ENCODE measurements at regions not wholly inside any gene's neighbourhood (a gene's known extent, or its start where the extent isn't known, plus 50 kb on each side); places are given as distances from the start of the nearest gene placed in this dataset.
A peak's percentile ranks its signal among the peaks of the same experiment; 100 is the strongest.

DNA sequence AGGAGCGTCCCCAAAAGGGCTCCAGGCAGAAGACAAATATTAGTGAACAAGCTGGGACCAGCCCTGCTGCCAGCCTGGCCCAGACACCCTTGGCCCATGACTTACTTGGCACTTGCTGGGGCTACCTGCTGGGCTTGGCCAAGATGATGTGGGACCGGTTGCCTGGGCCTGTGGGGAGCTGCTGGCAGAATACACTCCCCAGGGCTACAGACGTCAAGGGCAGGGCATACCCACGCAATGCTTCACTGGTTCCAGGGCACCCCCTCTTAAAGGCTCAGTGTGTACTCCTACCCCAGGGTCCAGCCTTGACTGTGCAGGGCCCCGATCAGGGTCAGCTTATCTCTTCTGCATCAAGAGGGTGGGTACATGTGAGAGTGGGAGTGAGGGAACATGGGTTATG lies 106.5 kb upstream of the SLC2A1 start:
- no peak for DNase-seq

GRCh38 chr1:43063394-43064219 lies 104.9 kb upstream of the SLC2A1 start:
- DNase-seq, result no peak

DNA sequence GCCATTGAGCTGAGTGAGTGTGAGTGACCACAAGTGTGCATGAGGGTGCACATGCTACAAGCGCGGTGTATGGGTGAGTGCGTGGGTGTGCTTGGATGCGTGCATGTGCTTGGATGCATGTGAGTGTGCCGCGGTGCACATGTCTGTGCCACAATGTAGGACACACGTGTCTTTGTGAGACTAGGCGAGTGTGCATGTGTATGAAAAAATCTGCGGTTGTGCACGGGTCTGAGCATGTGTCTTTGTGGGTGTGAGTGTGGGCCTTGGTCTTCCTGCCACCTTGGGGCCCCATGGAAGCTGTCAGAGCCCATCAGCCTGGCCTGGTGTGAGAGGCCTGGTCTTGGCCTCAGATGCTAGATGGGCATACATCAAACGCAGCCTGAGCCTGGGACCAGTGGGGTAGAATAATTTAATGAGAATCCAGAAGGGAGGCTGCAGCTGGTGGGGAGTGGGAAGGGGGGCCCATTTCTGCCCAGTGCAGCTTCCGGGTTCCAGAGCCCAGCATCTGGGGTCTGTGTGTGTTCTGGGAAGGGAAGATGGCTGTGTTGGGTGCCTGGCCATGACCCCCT lies 103.9 kb upstream of the SLC2A1 start:
- no peak for DNase-seq

DNA sequence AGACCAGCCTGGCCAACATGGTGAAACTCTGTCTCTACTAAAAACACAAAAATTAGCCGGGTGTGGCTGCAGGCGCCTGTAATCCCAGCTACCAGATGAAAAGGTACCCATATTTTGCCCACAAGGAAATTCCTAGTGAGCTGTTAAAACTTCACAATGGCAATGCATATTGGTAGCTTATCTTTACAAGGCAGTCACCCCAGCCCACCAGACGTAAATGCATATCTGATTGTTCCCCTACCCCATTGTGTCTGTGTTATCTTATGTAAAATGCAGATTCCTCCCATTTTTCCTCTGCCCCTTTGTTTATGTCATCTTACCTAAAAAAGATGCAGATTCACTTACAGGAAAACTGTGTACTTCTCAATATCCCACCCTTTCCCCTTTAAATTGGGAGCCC lies 103.1 kb upstream of the SLC2A1 start:
- no peak for DNase-seq

DNA sequence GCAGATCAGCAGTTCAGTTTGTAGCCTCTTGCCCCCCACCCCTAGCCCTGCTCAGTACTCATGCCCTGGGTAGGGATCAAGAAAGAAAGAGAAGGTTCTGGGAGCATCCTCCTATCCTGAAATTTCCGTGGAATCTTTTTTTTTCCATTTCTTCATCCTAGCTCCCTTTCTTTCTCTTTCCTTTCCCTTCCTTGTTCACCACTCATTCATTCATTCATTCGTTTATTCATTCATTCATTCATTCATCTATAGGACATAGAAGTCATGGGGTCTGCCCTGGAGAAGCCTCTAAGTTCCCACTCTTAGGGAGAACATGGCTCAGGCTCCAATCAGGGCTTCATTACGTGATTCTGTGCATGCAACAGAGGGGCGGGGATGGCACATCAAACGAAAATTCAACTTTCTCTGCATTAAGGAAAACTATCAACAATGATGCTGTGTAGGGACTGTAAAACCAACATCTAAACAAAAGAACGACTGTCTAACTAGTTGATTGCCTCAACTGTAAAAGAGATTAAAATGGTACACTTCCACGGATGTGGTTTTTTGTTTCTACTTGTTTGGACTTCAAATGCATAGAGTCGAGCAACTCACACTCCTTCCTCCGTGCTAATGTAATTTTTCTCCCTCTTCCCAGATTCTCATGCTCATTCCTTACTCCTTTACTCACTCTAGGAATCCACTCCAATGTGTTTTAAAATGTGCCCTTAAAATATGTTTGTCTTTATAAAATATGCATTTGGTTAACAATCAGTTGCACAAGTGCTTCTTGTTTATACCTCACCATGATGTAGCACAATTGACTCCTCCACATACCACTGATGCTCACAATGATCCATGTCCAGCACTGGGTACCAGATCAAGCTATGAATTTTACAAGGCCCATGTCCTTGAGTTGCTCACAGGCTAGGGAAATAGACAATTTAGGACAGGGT lies 101.2 kb upstream of the SLC2A1 start:
- DNase-seq, result no peak

GRCh38 chr1:43058545-43059360 lies 100.1 kb upstream of the SLC2A1 start:
- peak; percentile 38 for DNase-seq

- no peak for DNase-seq
Observed at GRCh38 chr1:43058056-43058455, 99.4 kb upstream of the SLC2A1 start.

DNA sequence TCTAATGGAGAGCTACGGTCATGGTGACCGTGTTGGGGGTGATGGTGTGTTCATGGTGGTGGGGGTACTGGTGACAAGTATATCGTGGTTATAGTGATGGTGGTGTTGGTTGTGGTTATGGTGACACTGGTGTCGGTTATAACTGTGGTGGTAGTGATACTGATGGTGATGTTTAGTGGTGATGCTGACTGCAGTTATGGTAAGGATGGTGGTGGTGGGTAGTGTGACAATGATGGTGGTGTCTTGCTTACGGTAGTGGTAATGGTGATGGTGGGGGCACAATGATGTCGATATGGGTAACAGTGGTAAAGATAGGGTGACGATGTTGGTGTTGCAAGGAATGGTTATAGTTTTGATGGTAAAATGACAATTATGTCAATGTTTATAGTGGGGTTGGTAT lies 98.9 kb upstream of the SLC2A1 start:
- no peak for DNase-seq

DNA sequence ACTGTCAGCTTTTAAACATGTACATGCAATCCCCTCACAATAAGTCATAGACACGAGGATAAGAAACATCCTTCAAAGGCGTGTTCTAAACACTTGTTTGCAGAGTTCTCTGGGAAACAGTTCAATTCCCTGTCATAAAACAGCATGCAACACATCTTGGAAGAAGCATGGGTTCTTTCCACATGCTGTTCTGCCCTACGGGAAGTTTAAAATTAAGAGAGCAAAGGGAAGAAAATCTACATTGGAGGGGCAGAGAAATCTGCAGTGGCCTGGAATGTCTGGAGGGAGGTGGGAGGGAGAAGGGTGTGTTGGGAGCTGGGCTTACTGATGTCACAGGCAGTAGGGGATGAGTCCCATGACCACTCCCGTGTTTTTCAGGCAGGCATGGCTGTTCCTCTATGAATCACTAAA lies 98.3 kb upstream of the SLC2A1 start:
- no peak for DNase-seq

GRCh38 chr1:43056460-43056859 lies 97.8 kb upstream of the SLC2A1 start:
- DNase-seq, result no peak

GRCh38 chr1:43054961-43055360 lies 96.3 kb upstream of the SLC2A1 start:
- no peak for DNase-seq

DNA sequence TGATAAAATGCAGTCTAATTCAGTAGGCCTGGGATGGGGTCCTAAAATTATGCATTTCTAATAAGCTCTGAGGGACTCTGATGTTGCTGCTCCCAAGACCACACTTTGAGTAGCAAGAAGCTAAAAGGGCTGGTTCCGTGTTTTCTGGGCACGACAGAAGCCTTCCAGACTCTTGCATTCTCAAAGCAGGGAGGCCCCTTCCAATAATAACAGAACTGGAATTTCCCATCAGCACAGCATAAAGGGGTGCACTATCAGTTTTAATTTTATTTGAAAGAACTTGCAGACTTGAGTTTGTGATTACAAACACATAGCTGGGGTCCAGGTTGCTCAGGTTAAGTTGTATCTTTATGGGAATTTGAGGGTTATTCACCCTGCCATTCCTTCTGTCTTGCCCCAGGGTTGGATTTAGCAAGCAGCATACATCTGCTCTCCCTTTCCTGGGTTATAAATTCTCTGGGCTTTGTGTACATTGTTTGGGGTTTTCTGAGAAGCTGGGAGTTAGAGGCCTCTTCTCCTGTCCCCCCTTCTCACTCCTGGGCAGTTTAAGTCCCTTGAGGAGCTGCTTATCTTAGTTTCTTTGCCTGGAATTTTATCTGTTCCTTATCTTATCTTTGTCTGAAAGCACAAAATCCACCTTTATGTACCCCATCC lies 94.2 kb upstream of the SLC2A1 start:
- DNase-seq, result no peak

- DNase-seq, result no peak
Observed at GRCh38 chr1:43052322-43052721, 93.7 kb upstream of the SLC2A1 start.

- no peak for DNase-seq
Observed at GRCh38 chr1:43049481-43049880, 90.8 kb upstream of the SLC2A1 start.

GRCh38 chr1:43048601-43049011 lies 89.9 kb upstream of the SLC2A1 start:
- no peak for DNase-seq

GRCh38 chr1:43047135-43047534 lies 88.5 kb upstream of the SLC2A1 start:
- no peak for DNase-seq

DNA sequence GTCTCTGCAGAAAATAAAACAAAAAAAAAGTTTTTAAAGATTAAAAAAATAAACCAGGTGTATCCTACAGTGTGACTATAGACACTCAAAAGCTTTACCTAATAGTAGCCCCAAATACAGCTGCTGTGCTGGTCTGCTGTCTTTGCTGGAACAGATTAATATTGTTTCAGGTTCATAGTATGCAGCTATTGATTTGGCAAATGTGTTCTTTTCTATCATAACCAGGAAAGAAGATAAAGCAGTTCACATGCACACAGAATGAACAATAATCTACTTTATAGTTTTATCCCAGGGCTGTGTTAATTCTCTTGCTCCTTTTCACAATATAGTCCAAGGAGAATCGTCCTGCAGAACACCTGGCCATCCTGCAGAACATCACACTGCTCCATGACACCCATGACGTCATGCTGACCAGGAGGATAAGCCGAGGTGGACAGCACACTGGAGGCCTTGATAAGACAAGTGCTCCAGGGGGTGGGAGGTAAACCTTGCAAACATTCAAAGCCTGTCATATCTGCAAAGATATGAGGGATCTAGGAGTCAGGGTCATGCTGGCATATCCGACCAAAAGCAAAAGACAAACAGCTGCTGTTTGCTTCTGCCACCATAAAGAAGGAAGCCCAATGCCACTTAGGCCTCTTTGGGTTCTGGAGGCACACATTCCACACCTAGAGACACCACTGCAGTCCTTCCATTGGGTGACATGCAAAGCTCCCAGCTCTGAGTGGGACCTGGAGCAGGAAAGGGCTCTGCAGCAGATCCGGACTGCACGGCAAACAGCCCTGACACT lies 86.1 kb upstream of the SLC2A1 start:
- no peak for DNase-seq

GRCh38 chr1:43043695-43044094 lies 85.0 kb upstream of the SLC2A1 start:
- DNase-seq, result no peak

- DNase-seq, result no peak
Observed at GRCh38 chr1:43042773-43043457, 84.2 kb upstream of the SLC2A1 start.

- no peak for DNase-seq
Observed at GRCh38 chr1:43042127-43042526, 83.5 kb upstream of the SLC2A1 start.

DNA sequence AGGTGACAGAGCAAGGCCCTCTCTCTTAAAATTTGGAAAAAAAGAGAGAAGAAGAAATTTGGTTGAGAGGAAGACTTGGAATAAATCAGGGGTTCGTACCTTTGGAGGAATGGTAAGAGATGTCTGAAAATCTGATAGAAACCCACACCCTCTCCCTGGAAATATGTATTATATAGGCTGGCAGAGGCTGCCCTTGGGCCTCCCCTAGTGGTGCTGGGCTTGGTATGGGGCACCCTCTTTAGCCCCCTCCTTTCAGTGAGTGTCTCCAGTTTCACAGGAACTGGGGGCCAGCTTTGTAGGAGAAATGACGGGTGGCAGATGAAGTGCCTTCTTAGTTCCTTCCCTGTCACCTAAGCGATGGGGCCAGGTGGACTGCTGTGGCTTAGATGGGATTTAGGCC lies 82.9 kb upstream of the SLC2A1 start:
- DNase-seq, result no peak

All from dermis blood vessel endothelial cell (primary cell).